Epithelial cell of esophagus (primary cell): ENCODE measurements at regions not wholly inside any gene's neighbourhood (a gene's known extent, or its start where the extent isn't known, plus 50 kb on each side); places are given as distances from the start of the nearest gene placed in this dataset.
A peak's percentile ranks its signal among the peaks of the same experiment; 100 is the strongest.

ENCODE experiments used
- DNase-seq: peaks from one replicate; pipeline ENCODE4 v3.0.0; 2010; ENCODE audit warnings: low read depth
- H3K4me3 ChIP-seq: 2 replicates; pipeline ENCODE4 v1.5.1; 2011; ENCODE audit warnings: mild to moderate bottlenecking, low read length, control low read depth
- TF ChIP-seq, protein P1 (sequence below): IDR thresholded peaks from 2 replicates; pipeline ENCODE4 v1.5.1; 2011; ENCODE audit warnings: low read depth, mild to moderate bottlenecking, low read length, control low read depth, inconsistent platforms; ENCODE audit not compliant: insufficient read depth; ENCODE audit errors: missing control alignments

DNA sequence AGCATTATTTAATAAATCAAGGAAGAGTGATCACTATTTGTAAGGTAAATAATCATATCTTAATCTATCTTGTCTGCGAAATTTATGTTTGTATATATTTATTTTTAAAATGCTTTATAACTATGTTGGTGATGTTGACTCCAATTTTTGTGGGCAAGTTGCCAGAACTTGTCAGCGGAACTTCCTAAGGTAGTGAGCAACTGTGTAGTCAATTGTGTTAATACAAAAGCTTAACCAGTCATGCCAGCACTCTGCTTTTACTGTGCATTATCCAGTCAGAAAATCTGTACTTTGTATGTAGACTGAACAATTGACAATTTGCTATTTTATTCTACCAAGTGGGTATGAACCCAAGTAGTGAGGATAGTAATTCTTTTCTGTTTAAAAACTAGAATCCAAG, 61.9 kb upstream of the RND3 start:
- no peak overlapping the region for H3K4me3 ChIP-seq
- DNase-seq = peak; percentile 83
- TF ChIP-seq, protein P1, sequence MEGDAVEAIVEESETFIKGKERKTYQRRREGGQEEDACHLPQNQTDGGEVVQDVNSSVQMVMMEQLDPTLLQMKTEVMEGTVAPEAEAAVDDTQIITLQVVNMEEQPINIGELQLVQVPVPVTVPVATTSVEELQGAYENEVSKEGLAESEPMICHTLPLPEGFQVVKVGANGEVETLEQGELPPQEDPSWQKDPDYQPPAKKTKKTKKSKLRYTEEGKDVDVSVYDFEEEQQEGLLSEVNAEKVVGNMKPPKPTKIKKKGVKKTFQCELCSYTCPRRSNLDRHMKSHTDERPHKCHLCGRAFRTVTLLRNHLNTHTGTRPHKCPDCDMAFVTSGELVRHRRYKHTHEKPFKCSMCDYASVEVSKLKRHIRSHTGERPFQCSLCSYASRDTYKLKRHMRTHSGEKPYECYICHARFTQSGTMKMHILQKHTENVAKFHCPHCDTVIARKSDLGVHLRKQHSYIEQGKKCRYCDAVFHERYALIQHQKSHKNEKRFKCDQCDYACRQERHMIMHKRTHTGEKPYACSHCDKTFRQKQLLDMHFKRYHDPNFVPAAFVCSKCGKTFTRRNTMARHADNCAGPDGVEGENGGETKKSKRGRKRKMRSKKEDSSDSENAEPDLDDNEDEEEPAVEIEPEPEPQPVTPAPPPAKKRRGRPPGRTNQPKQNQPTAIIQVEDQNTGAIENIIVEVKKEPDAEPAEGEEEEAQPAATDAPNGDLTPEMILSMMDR = no peak

DNA sequence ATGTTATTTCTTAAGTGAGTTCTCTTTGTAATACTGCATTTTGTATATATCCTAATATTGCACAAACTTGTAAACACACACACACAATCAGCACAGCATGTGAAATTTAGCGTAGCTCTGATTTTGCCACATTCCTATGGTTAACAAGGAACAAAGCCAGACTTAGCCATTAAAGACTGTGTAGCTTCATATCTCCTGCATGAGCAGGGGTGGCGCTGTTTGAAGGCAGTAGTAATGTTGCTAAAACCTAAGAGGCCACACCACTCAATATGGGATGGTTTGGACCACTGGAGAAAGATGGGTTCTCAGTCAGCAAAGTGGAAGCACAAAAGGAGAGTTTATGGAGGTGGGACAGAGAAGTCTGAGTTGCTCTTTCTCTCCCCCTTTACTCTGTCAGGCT, 61.1 kb upstream of the RND3 start:
- TF ChIP-seq, protein P1 = peak; percentile 62
- no peak overlapping the region for H3K4me3 ChIP-seq
- DNase-seq = peak; percentile 44

DNA sequence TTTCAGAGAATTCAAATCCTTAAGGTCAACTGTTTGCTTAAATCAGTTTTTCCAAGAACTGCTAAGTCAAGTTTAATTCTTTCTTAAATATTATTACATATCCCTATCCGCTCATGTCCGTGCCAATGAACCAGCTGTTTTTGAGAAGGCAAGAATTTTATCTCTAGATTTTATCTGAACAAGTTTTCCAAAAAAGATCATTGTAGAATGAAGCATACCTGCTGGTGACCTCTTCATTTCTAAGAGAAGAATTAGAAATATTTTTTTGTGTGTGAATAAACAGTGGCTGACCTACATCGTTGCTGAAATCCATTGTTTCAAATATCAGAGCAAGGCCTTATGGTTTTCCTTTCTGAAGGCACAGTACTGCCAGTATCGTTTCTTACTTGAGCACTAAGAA, 58.4 kb upstream of the RND3 start:
- no peak overlapping the region for H3K4me3 ChIP-seq
- DNase-seq = no peak

DNA sequence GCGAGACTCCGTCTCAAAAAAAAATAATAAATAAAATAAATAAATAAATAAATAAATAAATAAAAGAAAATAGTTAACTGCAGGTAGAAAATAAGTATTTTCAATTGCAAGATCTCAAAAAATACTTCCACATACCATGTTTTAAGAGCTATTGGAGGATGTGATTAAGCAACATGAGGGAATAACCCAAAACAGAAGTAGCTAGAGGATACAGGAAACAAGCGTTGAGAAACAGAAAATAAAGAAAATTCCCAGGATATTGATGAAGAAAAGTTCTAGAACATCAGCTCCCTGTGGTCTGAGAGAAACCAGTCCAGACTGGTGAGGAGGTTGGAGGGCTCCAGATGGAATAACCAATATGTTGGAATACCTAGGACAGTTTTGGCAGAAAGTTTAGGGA, 57.3 kb upstream of the RND3 start:
- DNase-seq = no peak
- TF ChIP-seq, protein P1 = no peak
- no peak overlapping the region for H3K4me3 ChIP-seq

More for the DNA sequence above, 58.4 kb upstream of the RND3 start:
- TF ChIP-seq, protein P1 = no peak

DNA sequence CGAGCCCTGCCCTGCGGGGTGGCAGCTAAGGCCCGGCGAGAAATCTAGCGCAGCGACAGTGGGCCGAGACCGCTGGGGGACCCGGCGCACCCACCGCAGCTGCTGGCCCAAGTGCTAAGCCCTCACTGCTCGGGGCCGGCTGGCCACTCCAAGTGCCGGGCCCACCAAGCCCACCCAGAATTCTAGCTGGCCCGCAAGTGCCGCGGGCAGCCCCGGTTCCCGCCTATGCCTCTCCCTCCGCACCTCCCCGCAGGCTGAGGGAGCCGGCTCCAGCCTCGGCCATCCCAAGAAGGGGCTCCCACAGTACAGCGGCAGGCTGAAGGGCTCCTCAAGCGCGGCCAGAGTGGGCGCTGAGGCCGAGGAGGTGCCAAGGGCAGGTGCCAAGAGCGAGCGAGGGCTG, 55.2 kb upstream of the RND3 start:
- TF ChIP-seq, protein P1 = no peak
- no peak for DNase-seq
- H3K4me3 ChIP-seq = no peak overlapping the region

DNA sequence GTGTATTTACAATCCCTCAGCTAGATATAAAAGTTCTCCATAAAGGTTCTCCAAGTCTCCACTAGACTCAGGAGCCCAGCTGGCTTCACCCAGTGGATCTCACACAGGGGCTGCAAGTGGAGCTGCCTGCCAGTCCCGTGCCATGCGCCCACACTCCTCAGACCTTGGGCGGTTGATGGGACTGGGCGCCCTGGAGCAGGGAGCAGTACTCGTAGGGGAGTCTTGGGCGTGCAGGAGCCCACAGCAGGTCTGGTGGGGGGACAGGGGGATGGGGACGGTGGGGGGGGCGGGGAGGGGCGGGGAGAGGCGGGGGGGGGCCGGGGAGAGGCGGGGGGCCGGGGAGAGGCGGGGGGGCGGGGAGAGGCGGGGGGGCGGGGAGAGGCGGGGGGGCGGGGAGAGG, 54.7 kb upstream of the RND3 start:
- TF ChIP-seq, protein P1 = no peak
- H3K4me3 ChIP-seq = no peak overlapping the region
- no peak for DNase-seq

DNA sequence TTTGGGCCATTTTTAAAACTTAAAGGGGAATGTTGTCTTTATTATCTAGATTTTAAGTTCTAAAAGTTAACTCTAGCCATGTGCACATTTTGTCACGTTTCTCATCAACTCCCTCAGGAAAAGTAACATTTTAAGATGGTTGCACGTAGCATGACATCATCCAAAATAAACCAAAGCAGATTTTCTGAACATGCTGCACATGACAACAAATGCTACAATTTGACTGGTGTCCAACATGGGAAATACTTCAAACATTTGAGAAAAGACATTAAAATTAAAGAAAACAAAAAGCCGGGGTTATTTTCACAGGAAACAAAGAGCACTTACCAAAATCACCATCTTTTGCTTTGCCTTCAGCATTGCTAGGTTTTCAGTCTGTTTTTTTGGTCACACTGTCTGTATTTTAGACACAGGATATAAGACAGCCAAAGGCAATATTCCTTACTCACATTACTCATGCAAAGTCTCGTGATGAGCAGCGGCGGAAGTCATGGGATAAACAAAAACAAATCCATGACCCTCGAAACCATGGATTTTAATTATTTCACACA, 51.3 kb upstream of the RND3 start:
- H3K4me3 ChIP-seq = no peak overlapping the region
- peak; percentile 32 for DNase-seq
- TF ChIP-seq, protein P1 = no peak
